ENCODE measurements at regions not wholly inside any gene's neighbourhood (a gene's known extent, or its start where the extent isn't known, plus 50 kb on each side); places are given as distances from the start of the nearest gene placed in this dataset.

DNA sequence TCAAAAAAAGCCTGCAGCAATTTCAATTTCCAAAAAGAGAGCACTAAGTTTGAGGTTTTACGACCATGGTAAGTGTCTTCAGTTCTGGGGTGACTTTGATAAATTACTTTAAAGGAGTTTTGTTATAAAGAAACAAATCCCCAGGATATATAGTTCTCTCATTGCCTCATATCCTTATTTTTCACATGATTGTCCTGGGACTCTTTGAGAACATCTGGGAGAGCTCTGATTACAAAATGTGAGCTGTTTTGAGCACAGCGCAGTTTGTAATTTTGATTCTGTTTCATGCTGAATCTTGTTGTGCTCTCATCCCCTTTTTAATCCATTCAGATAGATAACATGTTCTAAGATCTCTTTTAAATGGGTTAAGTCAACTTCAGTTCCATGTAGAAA lies 67.7 kb upstream of the DCN start:
- TF ChIP-seq CTCF (IDR thresholded peaks at IDR 0.05) (no peak), POLR2A (IDR thresholded peaks at IDR 0.05) (no peak)

Data from heart left ventricle (tissue), 13 donors.